GM12872 (cell line): ENCODE measurements at regions not wholly inside any gene's neighbourhood (a gene's known extent, or its start where the extent isn't known, plus 50 kb on each side); places are given as distances from the start of the nearest gene placed in this dataset.

Source experiments
- CTCF ChIP-seq: IDR thresholded peaks from 3 replicates; pipeline ENCODE4 v1.5.1; 2011; ENCODE audit warnings: low read depth, mild to moderate bottlenecking, low read length, moderate library complexity; ENCODE audit not compliant: insufficient read depth

GRCh38 chr18:29644276-29644675 is 1398.3 kb downstream of the DSC3 start:
- TF ChIP-seq CTCF: no peak

- TF ChIP-seq CTCF: no peak
These were observed 1413.0 kb downstream of the DSC3 start for GRCh38 chr18:29629493-29630036.

GRCh38 chr18:29626094-29626493 is 1416.4 kb downstream of the DSC3 start:
- no peak for TF ChIP-seq CTCF

GRCh38 chr18:29616867-29617266 is 1425.7 kb downstream of the DSC3 start:
- TF ChIP-seq CTCF: no peak

GRCh38 chr18:29608982-29609381 is 1432.1 kb upstream of the CDH2 start:
- TF ChIP-seq CTCF: no peak

GRCh38 chr18:29605365-29605764 is 1428.4 kb upstream of the CDH2 start:
- TF ChIP-seq CTCF: no peak

GRCh38 chr18:29596959-29597358 is 1420.0 kb upstream of the CDH2 start:
- no peak for TF ChIP-seq CTCF

- TF ChIP-seq CTCF: no peak
These were observed 1417.6 kb upstream of the CDH2 start for GRCh38 chr18:29594493-29594892.
